Liver (tissue), 8 donors: ENCODE measurements at regions not wholly inside any gene's neighbourhood (a gene's known extent, or its start where the extent isn't known, plus 50 kb on each side); places are given as distances from the start of the nearest gene placed in this dataset.
"Not testable (repeated sequence)": the region's sequence is repeated elsewhere in the genome, so short reads cannot be mapped to it uniquely, and the experiment has no call there.

Source experiments
- DNase-seq: peaks from one replicate; pipeline ENCODE4 v3.0.0-alpha.2; 2017; ENCODE audit warnings: low spot score
- H3K27ac ChIP-seq, 2 donors: one replicate each; pipeline ENCODE4 v1.7.0; 2013; ENCODE audit warnings: inconsistent platforms in 2 of 2, low read length in 2 of 2, control low read depth in 1 of 2, low read depth in 1 of 2, mild to moderate bottlenecking in 1 of 2
- H3K27me3 ChIP-seq, 4 donors: one replicate each; pipeline versions ENCODE4 v1.6.1 to v1.7.0; 2013; ENCODE audit warnings: low read length in 3 of 4, inconsistent platforms in 1 of 4, mild to moderate bottlenecking in 1 of 4, moderate library complexity in 1 of 4; ENCODE audit not compliant: control insufficient read depth in 4 of 4, insufficient read depth in 4 of 4
- H3K36me3 ChIP-seq, 4 donors: one replicate each; pipeline versions ENCODE4 v1.6.1 to v1.7.0; 2013; ENCODE audit warnings: low read length in 3 of 4, mild to moderate bottlenecking in 3 of 4, low read depth in 1 of 4, moderate library complexity in 1 of 4; ENCODE audit not compliant: control insufficient read depth in 4 of 4, insufficient read depth in 3 of 4
- H3K4me1 ChIP-seq, 4 donors: one replicate each; pipeline versions ENCODE4 v1.6.1 to v1.7.0; 2013; ENCODE audit warnings: low read length in 3 of 4, mild to moderate bottlenecking in 3 of 4, moderate library complexity in 1 of 4; ENCODE audit not compliant: control insufficient read depth in 4 of 4, insufficient read depth in 4 of 4
- H3K4me3 ChIP-seq, 3 donors: one replicate each; pipeline versions ENCODE4 v1.6.1 to v1.7.0; 2013; ENCODE audit warnings: low read length in 3 of 3, control low read depth in 1 of 3, low read depth in 1 of 3, mild to moderate bottlenecking in 1 of 3
- H3K9ac ChIP-seq, 2 donors: one replicate each; pipeline ENCODE4 v1.7.0; 2013; ENCODE audit warnings: low read length in 2 of 2, mild to moderate bottlenecking in 2 of 2, moderate library complexity in 2 of 2, control low read depth in 1 of 2, low read depth in 1 of 2
- H3K9me3 ChIP-seq, 4 donors: one replicate each; pipeline versions ENCODE4 v1.6.1 to v1.7.0; 2013; ENCODE audit warnings: low read length in 3 of 4; ENCODE audit not compliant: control insufficient read depth in 4 of 4
- EGR1 ChIP-seq, 2 donors: IDR thresholded peaks; 2 replicates each; pipeline ENCODE4 v1.6.1; 2016 to 2018; ENCODE audit warnings: antibody characterized with exemption in 2 of 2, low read depth in 2 of 2
- FOXA1 ChIP-seq: IDR thresholded peaks from 2 replicates; pipeline ENCODE4 v1.6.1; 2016; ENCODE audit warnings: antibody characterized with exemption
- FOXA2 ChIP-seq: IDR thresholded peaks from 2 replicates; pipeline ENCODE4 v1.6.1; 2016; ENCODE audit warnings: antibody characterized with exemption
- GABPA ChIP-seq, 2 donors: IDR thresholded peaks in 1 of 2; conservative IDR thresholded peaks in 1 of 2; 2 replicates each; pipeline ENCODE4 v1.6.1; 2016; ENCODE audit warnings: antibody characterized with exemption in 2 of 2, mild to moderate bottlenecking in 1 of 2, moderate library complexity in 1 of 2
- HNF4A ChIP-seq, 2 donors: conservative IDR thresholded peaks; 2 replicates each; pipeline ENCODE4 v1.6.1; 2016; ENCODE audit warnings: antibody characterized with exemption in 2 of 2, mild to moderate bottlenecking in 2 of 2
- JUND ChIP-seq, 2 donors: IDR thresholded peaks; 2 replicates each; pipeline ENCODE4 v1.6.1; 2016; ENCODE audit warnings: antibody characterized with exemption in 2 of 2
- NR2F2 ChIP-seq: IDR thresholded peaks from 2 replicates; pipeline ENCODE4 v1.6.1; 2016; ENCODE audit warnings: antibody characterized with exemption
- RAD21 ChIP-seq, 2 donors: IDR thresholded peaks; 2 replicates each; pipeline ENCODE4 v1.6.1; 2016; ENCODE audit warnings: antibody characterized with exemption in 2 of 2, mild to moderate bottlenecking in 2 of 2
- RXRA ChIP-seq, 2 donors: IDR thresholded peaks; 2 replicates each; pipeline ENCODE4 v1.6.1; 2017 to 2018; ENCODE audit warnings: antibody characterized with exemption in 2 of 2, mild to moderate bottlenecking in 1 of 2
- SP1 ChIP-seq: IDR thresholded peaks from 2 replicates; pipeline ENCODE4 v1.6.1; 2018; ENCODE audit warnings: antibody characterized with exemption, mild to moderate bottlenecking
- TAF1 ChIP-seq: conservative IDR thresholded peaks from 2 replicates; pipeline ENCODE4 v1.6.1; 2016; ENCODE audit warnings: antibody characterized with exemption, mild to moderate bottlenecking
- YY1 ChIP-seq: IDR thresholded peaks from 2 replicates; pipeline ENCODE4 v1.6.1; 2016; ENCODE audit warnings: antibody characterized with exemption, mild to moderate bottlenecking
- WGBS: extraction: QIAGEN DNeasy Blood & Tissue Kit; methylation state at CpG from one replicate; pipeline ENCODE4 v1.1.7; 2013; 5-methylcytosine and 5-hydroxymethylcytosine counted together
- TF ChIP-seq, protein P1 (sequence below): IDR thresholded peaks from 2 replicates; pipeline ENCODE4 v1.6.1; 2016; ENCODE audit warnings: antibody characterized with exemption
- TF ChIP-seq, protein P2 (sequence below): IDR thresholded peaks from 2 replicates; pipeline ENCODE4 v1.6.1; 2016; ENCODE audit warnings: antibody characterized with exemption
- TF ChIP-seq, protein P3 (sequence below): fragments of 150-350 bp; IDR thresholded peaks from 2 replicates; pipeline ENCODE4 v1.5.1; 2017; ENCODE audit warnings: improper control_type of control experiment, low read depth, low read length; ENCODE audit not compliant: missing input control
- TF ChIP-seq, protein P4 (sequence below): IDR thresholded peaks from 2 replicates; pipeline ENCODE4 v1.6.1; 2016; ENCODE audit warnings: antibody characterized with exemption
- donor health status: healthy.
- donor health status: healthy.
- donor health status: healthy.
- donor health status: healthy.
- donor health status: healthy.

DNA sequence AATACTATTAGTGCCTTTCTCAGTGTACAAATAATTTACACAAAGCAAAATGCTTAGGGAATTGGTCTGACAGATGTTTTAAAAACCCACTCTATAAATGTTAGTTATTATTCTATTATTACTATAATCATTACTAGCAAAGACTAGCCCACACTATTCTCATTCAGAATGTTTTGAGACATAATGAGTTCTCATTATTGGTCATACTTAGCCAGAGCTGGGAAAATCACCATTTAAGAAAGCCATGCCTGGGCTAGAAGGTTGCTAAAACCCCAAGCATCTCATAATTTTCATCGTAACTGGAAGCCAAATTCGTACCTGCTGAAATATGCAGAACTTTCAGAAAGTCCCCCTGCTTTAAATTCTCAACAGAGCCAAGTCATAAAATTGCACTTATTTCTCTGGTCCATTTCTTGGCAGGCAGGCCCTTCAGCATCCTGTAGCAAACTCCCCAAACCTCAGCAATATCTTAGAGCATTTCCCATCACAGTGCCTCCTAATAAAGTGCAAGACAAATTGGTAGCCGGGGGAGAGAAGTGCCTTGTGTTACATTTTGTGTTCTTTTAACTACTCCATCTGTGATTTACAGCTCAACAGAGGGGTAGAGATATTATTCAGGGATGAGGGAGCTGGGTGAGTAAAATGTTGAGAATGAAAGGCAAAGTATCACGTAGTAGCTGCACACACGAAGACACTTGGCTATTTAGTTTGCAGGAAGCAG, 79.8 kb upstream of the ADAMTS18 start:
- Histone ChIP-seq H3K36me3 (no peaks in the 10 kb centered on the region), H3K27me3 (peaks cover 0 to 3% (median 1%) of the 10 kb centered on the region in 4 donors), H3K9ac (no peak overlapping the region), H3K4me1 (no peaks in the 10 kb centered on the region), H3K9me3 (no peaks in the 10 kb centered on the region), H3K27ac (no peak overlapping the region), H3K4me3 (no peak overlapping the region)
- 78% methylated on average over 5 of the region's 5 CpGs for WGBS
- DNase-seq: no peak
- TF ChIP-seq, protein P1, sequence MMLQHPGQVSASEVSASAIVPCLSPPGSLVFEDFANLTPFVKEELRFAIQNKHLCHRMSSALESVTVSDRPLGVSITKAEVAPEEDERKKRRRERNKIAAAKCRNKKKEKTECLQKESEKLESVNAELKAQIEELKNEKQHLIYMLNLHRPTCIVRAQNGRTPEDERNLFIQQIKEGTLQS: no peak
- TF ChIP-seq RXRA (IDR thresholded peaks at IDR 0.05) (no peak), GABPA (IDR thresholded peaks at IDR 0.05 in 1 of 2, conservative IDR thresholded peaks at IDR 0.05 in 1 of 2) (no peak), JUND (IDR thresholded peaks at IDR 0.05) (no peak)

DNA sequence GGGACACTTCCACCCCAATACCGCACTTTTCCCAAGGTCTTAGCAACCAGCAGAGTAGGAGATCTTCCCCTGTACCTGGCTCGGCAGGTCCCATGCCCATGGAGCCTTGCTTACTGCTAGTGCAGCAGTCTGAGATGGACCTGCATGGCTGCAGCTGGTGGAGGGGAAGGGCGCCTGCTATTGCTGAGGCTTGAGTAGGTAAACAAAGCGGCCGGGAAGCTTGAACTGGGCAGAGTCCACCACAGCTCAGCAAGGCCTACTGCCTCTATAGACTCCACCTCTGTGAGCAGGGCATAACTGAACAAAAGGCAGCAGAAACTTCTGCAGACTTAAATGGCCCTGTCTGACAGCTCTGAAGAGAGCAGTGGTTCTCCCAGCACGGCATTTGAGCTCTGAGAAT, 90.4 kb upstream of the ADAMTS18 start:
- not testable (repeated sequence) for H3K9ac ChIP-seq, H3K9me3 ChIP-seq, H3K4me1 ChIP-seq, H3K27ac ChIP-seq, H3K4me3 ChIP-seq, H3K36me3 ChIP-seq, H3K27me3 ChIP-seq
- 49% methylated on average over 6 of the region's 6 CpGs for WGBS
- peak; percentile 34 for DNase-seq

DNA sequence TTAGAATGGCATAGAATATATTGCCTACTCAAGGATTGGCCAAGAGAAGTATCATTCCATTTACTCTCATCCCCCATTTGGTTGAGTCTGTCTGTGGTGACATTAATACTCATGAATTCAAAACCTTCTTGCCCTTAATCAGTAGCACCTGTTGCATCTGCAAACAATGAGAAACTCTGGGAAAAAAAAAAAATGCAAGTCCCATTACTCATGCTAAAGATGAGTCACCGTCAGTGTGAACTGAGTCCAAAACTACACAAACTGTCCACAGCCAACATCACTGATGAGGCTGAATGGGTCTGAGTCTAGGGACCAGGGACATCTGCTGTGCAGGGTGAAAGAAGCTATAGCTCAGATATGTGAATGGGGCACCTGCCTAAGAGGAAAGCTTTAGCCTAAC, 96.9 kb upstream of the ADAMTS18 start:
- no peaks in the 10 kb centered on the region for H3K4me1 ChIP-seq
- no peaks in the 10 kb centered on the region for H3K36me3 ChIP-seq
- TF ChIP-seq EGR1 (IDR thresholded peaks at IDR 0.05; ENCODE audit: low read depth in 2 of 2): no peak
- no peak for TF ChIP-seq SP1
- TF ChIP-seq FOXA2: no peak
- TF ChIP-seq FOXA1: no peak
- no peak for TF ChIP-seq TAF1
- TF ChIP-seq, protein P2, sequence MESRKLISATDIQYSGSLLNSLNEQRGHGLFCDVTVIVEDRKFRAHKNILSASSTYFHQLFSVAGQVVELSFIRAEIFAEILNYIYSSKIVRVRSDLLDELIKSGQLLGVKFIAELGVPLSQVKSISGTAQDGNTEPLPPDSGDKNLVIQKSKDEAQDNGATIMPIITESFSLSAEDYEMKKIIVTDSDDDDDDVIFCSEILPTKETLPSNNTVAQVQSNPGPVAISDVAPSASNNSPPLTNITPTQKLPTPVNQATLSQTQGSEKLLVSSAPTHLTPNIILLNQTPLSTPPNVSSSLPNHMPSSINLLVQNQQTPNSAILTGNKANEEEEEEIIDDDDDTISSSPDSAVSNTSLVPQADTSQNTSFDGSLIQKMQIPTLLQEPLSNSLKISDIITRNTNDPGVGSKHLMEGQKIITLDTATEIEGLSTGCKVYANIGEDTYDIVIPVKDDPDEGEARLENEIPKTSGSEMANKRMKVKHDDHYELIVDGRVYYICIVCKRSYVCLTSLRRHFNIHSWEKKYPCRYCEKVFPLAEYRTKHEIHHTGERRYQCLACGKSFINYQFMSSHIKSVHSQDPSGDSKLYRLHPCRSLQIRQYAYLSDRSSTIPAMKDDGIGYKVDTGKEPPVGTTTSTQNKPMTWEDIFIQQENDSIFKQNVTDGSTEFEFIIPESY: no peak
- peaks cover 0 to 2% (median 0%) of the 10 kb centered on the region in 4 donors for H3K27me3 ChIP-seq
- H3K9me3 ChIP-seq: no peaks in the 10 kb centered on the region
- H3K4me3 ChIP-seq: no peak overlapping the region
- WGBS: 75% methylated on average over 1 of the region's 1 CpG
- no peak overlapping the region for H3K9ac ChIP-seq
- DNase-seq: no peak
- no peak overlapping the region for H3K27ac ChIP-seq

DNA sequence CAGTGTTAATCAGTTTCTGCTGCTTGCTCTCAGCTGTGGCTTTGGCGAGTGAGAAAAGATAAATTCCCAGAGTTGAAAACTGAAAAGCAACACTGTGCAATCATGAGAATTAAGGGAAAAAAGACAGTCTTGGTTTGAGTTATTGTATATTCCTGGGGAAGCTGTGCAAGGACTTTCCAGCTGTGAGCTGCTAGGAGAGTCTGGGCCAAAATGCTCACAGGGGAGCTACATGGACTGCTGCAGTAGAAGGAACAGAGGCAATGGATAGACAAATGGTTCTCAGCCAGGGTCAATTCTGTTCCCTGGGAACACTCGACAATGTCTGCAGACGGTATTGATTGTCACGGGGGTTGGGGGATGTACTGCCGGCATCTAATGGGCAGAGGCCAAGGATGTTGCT, 102.0 kb upstream of the ADAMTS18 start:
- Histone ChIP-seq H3K9me3 (no peaks in the 10 kb centered on the region), H3K36me3 (no peaks in the 10 kb centered on the region), H3K4me1 (no peaks in the 10 kb centered on the region), H3K27ac (no peak overlapping the region), H3K4me3 (no peak overlapping the region), H3K27me3 (peaks cover 0 to 4% (median 0%) of the 10 kb centered on the region in 4 donors), H3K9ac (no peak overlapping the region)
- no peak for DNase-seq
- 58% methylated on average over 5 of the region's 5 CpGs for WGBS
- TF ChIP-seq, protein P3, sequence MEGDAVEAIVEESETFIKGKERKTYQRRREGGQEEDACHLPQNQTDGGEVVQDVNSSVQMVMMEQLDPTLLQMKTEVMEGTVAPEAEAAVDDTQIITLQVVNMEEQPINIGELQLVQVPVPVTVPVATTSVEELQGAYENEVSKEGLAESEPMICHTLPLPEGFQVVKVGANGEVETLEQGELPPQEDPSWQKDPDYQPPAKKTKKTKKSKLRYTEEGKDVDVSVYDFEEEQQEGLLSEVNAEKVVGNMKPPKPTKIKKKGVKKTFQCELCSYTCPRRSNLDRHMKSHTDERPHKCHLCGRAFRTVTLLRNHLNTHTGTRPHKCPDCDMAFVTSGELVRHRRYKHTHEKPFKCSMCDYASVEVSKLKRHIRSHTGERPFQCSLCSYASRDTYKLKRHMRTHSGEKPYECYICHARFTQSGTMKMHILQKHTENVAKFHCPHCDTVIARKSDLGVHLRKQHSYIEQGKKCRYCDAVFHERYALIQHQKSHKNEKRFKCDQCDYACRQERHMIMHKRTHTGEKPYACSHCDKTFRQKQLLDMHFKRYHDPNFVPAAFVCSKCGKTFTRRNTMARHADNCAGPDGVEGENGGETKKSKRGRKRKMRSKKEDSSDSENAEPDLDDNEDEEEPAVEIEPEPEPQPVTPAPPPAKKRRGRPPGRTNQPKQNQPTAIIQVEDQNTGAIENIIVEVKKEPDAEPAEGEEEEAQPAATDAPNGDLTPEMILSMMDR: no peak
- TF ChIP-seq, protein P1: no peak
- TF ChIP-seq, protein P2: no peak
- TF ChIP-seq FOXA2 (no peak), JUND (IDR thresholded peaks at IDR 0.05) (no peak), FOXA1 (no peak), SP1 (no peak), NR2F2 (no peak), EGR1 (IDR thresholded peaks at IDR 0.05; ENCODE audit: low read depth in 2 of 2) (no peak), YY1 (no peak), HNF4A (conservative IDR thresholded peaks at IDR 0.05) (no peak), RAD21 (IDR thresholded peaks at IDR 0.05) (no peak), RXRA (IDR thresholded peaks at IDR 0.05) (no peak), TAF1 (no peak)
- TF ChIP-seq, protein P4, sequence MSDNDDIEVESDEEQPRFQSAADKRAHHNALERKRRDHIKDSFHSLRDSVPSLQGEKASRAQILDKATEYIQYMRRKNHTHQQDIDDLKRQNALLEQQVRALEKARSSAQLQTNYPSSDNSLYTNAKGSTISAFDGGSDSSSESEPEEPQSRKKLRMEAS: no peak
